ENCODE measurements at regions not wholly inside any gene's neighbourhood (a gene's known extent, or its start where the extent isn't known, plus 50 kb on each side); places are given as distances from the start of the nearest gene placed in this dataset.

DNA sequence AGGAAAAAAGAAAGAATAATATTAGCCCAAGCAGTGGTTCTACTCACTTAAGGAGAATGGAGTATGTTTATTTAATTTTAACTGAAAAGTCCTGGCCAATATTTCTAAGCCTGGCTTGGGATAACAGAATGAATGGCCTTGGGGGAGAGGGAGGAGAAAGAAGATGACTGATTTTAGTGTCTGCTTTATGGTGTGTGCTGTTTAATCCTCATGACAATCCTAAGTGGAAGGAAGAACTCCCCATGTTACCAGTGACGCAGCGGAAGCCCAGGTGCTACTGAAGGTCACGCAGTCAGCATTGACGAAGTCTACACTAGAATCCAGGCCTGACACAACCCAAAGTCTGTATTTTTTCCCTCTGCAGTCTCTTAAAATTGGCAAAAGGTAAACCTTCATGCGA lies 50.5 kb downstream of the PALM2AKAP2 start:
- no peak for DNase-seq (ENCODE audit: low read depth in 2 of 2)

- DNase-seq (ENCODE audit: low read depth in 2 of 2): no peak
Observed at GRCh38 chr9:109831998-109832658, 52.1 kb downstream of the PALM2AKAP2 start.

GRCh38 chr9:109834855-109835254 lies 54.9 kb downstream of the PALM2AKAP2 start:
- DNase-seq (ENCODE audit: low read depth in 2 of 2): no peak

- DNase-seq (ENCODE audit: low read depth in 2 of 2): no peak
Observed at GRCh38 chr9:109843641-109844040, 63.6 kb downstream of the PALM2AKAP2 start.

DNA sequence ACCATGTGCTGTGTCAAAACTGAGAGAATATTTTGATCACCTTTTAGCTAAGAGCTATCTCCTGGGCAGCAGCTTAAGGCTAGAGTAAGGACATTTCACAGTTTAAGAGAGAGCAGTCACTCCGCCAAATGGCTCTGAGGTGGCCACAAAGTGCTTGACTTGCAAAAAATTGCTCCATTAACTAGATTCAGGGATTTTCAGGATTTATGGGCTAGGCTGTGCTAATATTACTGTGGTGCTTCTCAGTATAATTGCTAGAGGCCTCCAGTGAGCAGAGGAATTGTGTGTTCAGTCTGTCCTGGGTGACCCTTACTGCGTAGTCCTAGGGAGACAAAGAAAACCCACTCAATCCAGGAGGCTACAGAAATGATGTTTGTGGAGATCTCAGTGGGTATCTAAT lies 65.2 kb downstream of the PALM2AKAP2 start:
- no peak for DNase-seq (ENCODE audit: low read depth in 2 of 2)

- DNase-seq (ENCODE audit: low read depth in 2 of 2): no peak
Observed at GRCh38 chr9:109846776-109847175, 66.8 kb downstream of the PALM2AKAP2 start.

DNA sequence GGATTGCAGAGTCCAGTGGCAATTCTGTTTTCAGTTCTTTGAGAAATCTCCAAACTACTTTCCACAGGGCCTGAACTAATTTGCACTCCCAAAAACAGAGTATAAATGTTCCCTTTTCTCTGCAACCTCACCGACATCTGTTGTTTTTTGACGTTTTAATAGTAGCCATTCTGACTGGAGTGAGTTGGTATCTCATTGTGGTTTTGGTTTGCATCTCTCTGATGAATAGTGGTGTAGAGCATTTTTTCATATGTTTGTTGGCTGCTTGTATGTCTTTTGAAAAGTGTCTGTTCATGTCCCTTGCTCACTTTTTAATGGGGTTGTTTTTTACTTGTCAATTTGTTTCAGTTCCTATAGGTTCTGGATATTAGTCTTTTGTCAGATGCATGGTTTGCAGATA lies 72.6 kb downstream of the PALM2AKAP2 start:
- DNase-seq (ENCODE audit: low read depth in 2 of 2): no peak

DNA sequence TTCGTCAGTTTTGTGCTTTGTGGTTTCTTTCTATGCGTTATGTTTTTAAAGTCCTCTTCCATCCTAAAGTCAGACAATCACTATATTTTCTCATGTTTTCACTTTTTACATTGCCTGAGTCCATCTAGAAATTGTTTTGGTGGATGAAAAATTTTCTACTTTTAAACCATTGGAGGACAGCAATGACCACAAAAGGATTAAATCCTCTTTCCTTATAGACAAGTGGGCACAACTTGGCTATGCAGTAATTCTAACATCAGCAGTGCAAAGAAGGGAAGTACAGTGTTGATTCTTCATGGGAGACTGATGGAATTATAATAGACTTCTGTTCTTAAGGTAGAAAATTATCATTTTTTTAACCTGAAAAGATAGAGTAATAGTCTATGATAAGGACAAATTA lies 75.5 kb downstream of the PALM2AKAP2 start:
- DNase-seq (ENCODE audit: low read depth in 2 of 2): no peak

DNA sequence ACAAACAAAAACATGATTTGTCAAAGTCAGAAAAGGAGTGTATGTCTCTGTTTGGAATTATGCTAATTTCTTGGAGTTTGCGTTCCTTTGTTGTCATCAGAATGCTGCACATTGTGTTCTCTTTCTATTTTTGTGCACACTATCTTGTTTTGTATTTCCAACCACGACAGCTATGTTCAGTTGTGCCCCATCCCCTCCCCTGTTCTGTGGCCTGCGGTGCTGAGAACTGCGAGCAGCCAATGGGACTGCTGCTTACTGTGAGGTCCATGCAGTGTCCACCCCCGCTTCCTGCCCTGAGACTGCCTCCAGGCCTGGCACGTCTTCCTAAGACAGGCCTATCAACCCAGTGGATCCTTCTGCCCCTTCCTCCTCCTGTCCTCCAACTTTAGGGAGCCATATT lies 76.8 kb downstream of the PALM2AKAP2 start:
- no peak for DNase-seq (ENCODE audit: low read depth in 2 of 2)

DNA sequence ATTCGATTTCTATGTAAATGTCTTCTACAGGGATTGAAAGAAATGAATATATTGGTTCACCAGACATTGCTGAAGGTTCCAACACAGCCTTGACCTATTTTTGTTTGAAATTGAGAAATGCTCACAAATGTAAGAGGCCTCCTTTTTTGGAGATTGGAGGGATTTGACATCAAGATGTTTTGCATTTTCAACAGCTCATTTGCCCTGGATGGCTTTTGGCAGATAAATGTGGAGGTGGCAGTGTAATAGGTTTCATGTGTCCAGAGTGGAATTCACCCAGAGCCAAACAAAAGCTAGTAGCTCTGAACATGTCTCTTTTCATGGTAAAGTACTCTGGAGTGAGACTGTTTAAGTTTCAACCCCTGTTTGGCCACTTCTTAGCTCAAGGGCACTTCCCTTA lies 77.3 kb downstream of the PALM2AKAP2 start:
- DNase-seq (ENCODE audit: low read depth in 2 of 2): no peak

GRCh38 chr9:109859447-109859846 lies 79.4 kb downstream of the PALM2AKAP2 start:
- DNase-seq (ENCODE audit: low read depth in 2 of 2): no peak

GRCh38 chr9:109860521-109860920 lies 80.5 kb downstream of the PALM2AKAP2 start:
- no peak for DNase-seq (ENCODE audit: low read depth in 2 of 2)

DNA sequence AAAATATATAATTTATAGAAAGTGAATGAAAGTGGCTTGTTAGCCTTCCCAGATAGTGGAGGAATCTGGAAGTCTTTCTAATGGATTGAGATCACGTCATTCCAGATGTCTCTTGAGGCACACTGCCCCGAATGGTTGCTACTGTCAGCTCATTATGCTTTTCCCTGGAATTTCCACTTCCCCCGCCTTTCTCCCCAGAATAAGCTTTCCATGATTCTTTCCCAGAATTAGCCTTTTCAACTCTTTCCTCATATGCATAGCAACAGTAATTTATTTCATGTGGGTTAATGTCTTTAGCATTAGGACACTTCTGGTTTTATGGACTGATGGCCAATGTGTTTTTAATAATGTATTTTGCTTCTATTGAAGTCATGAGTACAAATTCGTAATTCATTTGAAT lies 81.5 kb downstream of the PALM2AKAP2 start:
- DNase-seq (ENCODE audit: low read depth in 2 of 2): no peak

DNA sequence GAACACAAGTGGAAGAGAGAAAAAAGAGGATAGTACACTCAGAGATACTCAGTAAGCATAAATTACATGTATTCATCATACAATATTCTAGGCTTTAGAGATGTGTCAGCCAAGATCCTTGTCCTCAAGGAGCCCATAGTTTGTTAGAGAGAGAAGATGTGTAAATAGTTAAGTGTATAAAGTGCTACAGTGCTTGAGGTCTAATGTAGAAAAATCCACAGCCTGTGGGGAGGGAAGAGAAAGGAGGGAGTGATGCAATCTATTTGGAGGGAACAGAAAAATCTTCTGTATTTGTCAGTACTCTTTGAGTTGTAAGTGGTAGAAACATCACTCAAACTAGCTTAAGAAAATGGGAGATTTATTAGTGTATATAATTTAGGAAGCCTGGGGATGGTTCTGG lies 81.9 kb downstream of the PALM2AKAP2 start:
- DNase-seq (ENCODE audit: low read depth in 2 of 2): no peak

DNA sequence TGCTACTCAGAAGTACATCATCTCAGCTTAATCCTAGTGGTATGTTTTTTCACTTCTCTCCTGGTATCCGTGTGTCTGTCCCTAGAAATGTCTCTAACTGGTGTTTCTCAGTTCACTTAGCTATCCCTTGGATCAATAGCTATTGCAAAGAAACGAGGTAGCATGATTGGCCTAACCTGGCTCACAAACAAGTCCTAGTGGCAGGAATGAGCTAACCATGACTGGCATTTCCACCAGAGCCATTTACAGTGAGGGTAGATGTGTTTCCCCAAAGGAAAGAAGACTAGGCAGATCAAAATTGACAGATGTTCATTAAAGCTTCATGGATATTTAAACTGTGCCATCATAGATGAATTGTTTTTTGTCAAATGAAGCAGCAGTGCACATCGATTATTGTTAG lies 82.5 kb downstream of the PALM2AKAP2 start:
- DNase-seq (ENCODE audit: low read depth in 2 of 2): no peak

GRCh38 chr9:109863961-109864360 lies 84.0 kb downstream of the PALM2AKAP2 start:
- no peak for DNase-seq (ENCODE audit: low read depth in 2 of 2)

- no peak for DNase-seq (ENCODE audit: low read depth in 2 of 2)
Observed at GRCh38 chr9:109865521-109865920, 85.5 kb downstream of the PALM2AKAP2 start.

GRCh38 chr9:109868207-109868606 lies 88.2 kb downstream of the PALM2AKAP2 start:
- no peak for DNase-seq (ENCODE audit: low read depth in 2 of 2)

- DNase-seq (ENCODE audit: low read depth in 2 of 2): no peak
Observed at GRCh38 chr9:109868722-109869121, 88.7 kb downstream of the PALM2AKAP2 start.

- no peak for DNase-seq (ENCODE audit: low read depth in 2 of 2)
Observed at GRCh38 chr9:109870365-109870764, 90.4 kb downstream of the PALM2AKAP2 start.

DNA sequence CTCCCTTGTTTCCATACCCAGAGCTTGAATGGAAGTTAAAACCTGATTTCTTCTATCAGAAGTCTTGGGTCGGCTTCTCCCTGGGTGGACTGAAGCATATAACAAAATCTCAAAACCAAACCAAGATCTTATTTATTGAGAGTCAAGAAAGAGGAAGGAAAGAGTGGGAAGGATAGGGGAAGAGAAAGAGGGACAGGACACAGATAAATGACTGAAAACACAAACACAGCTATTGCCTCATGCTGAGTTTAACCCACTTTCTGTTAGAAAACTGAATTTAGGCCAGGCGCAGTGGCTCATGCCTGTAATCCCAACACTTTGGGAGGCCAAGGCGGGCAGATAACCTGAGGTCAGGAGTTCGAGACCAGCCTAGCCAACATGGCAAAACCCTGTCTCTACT lies 92.9 kb downstream of the PALM2AKAP2 start:
- DNase-seq (ENCODE audit: low read depth in 2 of 2): no peak

DNA sequence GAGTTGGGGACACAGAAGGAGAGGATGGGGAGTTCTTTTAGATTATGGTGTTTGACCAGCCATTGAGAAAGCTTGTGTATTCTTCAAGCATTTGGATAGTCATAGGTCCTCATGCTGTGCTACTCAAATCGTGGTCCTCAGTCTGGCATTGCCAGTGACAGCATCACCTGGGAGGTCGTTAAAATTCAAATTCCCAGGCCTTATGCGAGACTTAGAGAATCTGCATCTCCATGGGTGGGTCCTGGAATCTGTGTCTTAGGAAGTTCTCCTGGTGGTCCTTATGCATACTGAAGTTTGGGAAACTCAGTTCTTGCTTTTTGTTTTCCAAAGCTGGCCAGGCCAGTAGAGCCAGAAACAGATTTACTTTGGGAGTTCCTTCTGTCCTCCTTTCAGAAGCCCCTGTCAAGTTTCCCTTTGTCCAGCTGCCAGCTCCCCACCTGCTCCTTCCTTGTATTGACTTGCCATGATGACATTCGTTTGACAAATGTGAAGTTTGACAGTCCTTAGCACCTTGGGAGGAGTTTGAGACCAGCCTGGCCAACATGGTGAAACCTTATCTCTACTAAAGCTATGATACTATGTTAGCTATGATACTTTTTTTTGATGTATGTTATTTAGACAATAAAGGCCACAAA lies 95.6 kb downstream of the PALM2AKAP2 start:
- DNase-seq (ENCODE audit: low read depth in 2 of 2): no peak

GRCh38 chr9:109880276-109881169 lies 100.5 kb downstream of the PALM2AKAP2 start:
- DNase-seq (ENCODE audit: low read depth in 2 of 2): no peak

Data from stimulated activated CD8-positive, alpha-beta memory T cell treated with anti-CD3 and anti-CD28 coated beads, Interleukin-7, amount 100 ng/mL, for 4 hours (primary cell).